GM21723 (cell line): ENCODE measurements at regions not wholly inside any gene's neighbourhood (a gene's known extent, or its start where the extent isn't known, plus 50 kb on each side); places are given as distances from the start of the nearest gene placed in this dataset.

Experiments
- ATAC-seq: cut with Tn5 transposase; IDR thresholded peaks from one replicate; pipeline ENCODE4 v1.9.1; 2021; ENCODE audit warnings: mild to moderate bottlenecking, moderate library complexity; ENCODE audit not compliant: unreplicated experiment

GRCh38 chr16:86447228-86447627 is 63.1 kb upstream of the FOXF1 start:
- no peak for ATAC-seq

GRCh38 chr16:86448306-86448890 is 61.9 kb upstream of the FOXF1 start:
- no peak for ATAC-seq

GRCh38 chr16:86449446-86450095 is 60.8 kb upstream of the FOXF1 start:
- no peak for ATAC-seq

GRCh38 chr16:86450691-86451090 is 59.6 kb upstream of the FOXF1 start:
- no peak for ATAC-seq

- no peak for ATAC-seq
Observed at GRCh38 chr16:86452451-86452850, 57.9 kb upstream of the FOXF1 start.

- ATAC-seq = no peak
Observed at GRCh38 chr16:86455116-86455515, 55.2 kb upstream of the FOXF1 start.

- no peak for ATAC-seq
Observed at GRCh38 chr16:86455640-86456039, 54.7 kb upstream of the FOXF1 start.

- no peak for ATAC-seq
Observed at GRCh38 chr16:86457501-86458148, 52.7 kb upstream of the FOXF1 start.

- no peak for ATAC-seq
Observed at GRCh38 chr16:86458149-86458777, 52.1 kb upstream of the FOXF1 start.

- ATAC-seq = no peak
Observed at GRCh38 chr16:86459266-86459665, 51.1 kb upstream of the FOXF1 start.
